ENCODE measurements at regions not wholly inside any gene's neighbourhood (a gene's known extent, or its start where the extent isn't known, plus 50 kb on each side); places are given as distances from the start of the nearest gene placed in this dataset.
"Not testable (repeated sequence)": the region's sequence is repeated elsewhere in the genome, so short reads cannot be mapped to it uniquely, and the experiment has no call there.

- no peak overlapping the region for H3K4me3 ChIP-seq (ENCODE audit: control insufficient read depth, low read depth, low read length)
- DNase-seq (ENCODE audit: low read depth) = no peak
- no peak for TF ChIP-seq CTCF (conservative IDR thresholded peaks at IDR 0.05; ENCODE audit: control insufficient read depth, insufficient read depth, low read depth, low read length)
Measured at GRCh38 chr14:52125885-52126284, 57.0 kb upstream of the NID2 start.

GRCh38 chr14:52124791-52125684 is 56.2 kb upstream of the NID2 start:
- H3K4me3 ChIP-seq (ENCODE audit: control insufficient read depth, low read depth, low read length) = peak overlapping the region; percentile 1
- peak; percentile 93 for DNase-seq (ENCODE audit: low read depth)
- TF ChIP-seq CTCF (conservative IDR thresholded peaks at IDR 0.05; ENCODE audit: control insufficient read depth, insufficient read depth, low read depth, low read length) = no peak

GRCh38 chr14:52122163-52122562 is 53.3 kb upstream of the NID2 start:
- DNase-seq (ENCODE audit: low read depth); H3K4me3 ChIP-seq (ENCODE audit: control insufficient read depth, low read depth, low read length): not testable (repeated sequence)

- peak; percentile 55 for DNase-seq (ENCODE audit: low read depth)
- no peak for TF ChIP-seq CTCF (conservative IDR thresholded peaks at IDR 0.05; ENCODE audit: control insufficient read depth, insufficient read depth, low read depth, low read length)
Measured at GRCh38 chr14:52121441-52121840, 52.6 kb upstream of the NID2 start.

GRCh38 chr14:52119030-52119429 is 50.2 kb upstream of the NID2 start:
- no peak for TF ChIP-seq CTCF (conservative IDR thresholded peaks at IDR 0.05; ENCODE audit: control insufficient read depth, insufficient read depth, low read depth, low read length)
- DNase-seq (ENCODE audit: low read depth) = no peak

More at GRCh38 chr14:52121441-52121840, 52.6 kb upstream of the NID2 start:
- H3K4me3 ChIP-seq (ENCODE audit: control insufficient read depth, low read depth, low read length) = no peak overlapping the region

More at GRCh38 chr14:52119030-52119429, 50.2 kb upstream of the NID2 start:
- H3K4me3 ChIP-seq (ENCODE audit: control insufficient read depth, low read depth, low read length) = no peak overlapping the region
